ENCODE measurements at regions not wholly inside any gene's neighbourhood (a gene's known extent, or its start where the extent isn't known, plus 50 kb on each side); places are given as distances from the start of the nearest gene placed in this dataset.

DNA sequence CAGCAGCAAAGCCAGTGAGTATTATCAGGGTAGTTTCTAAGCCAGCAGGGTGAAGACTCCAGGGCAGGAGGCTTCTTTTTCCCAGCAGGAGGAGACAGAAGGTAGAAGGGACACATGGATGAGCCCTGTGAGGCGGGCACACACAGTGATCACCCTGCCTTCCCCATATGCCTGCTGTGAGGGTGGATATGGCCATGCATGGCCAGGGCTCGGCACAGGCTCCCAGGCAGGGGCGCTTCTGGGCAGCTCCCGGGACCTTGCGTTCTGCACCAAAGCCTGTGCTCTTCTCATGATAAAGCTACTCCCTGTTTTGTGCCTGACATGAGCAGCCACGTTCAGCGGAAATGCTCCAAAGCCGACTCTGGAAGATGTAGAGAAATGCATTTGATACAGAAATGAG is 807.2 kb downstream of the TYW1 start:
- Histone ChIP-seq H3K27ac (no peak overlapping the region), H3K4me1 (no peaks in the 10 kb centered on the region), H3K36me3 (no peaks in the 10 kb centered on the region), H3K27me3 (peaks cover 0 to 8% of the 10 kb centered on the region in 2 donors), H3K9me3 (peaks cover 0 to 15% of the 10 kb centered on the region in 2 donors), H3K4me3 (no peak overlapping the region)
- DNase-seq (no peak), ATAC-seq (no peak)
- TF ChIP-seq, protein P1, sequence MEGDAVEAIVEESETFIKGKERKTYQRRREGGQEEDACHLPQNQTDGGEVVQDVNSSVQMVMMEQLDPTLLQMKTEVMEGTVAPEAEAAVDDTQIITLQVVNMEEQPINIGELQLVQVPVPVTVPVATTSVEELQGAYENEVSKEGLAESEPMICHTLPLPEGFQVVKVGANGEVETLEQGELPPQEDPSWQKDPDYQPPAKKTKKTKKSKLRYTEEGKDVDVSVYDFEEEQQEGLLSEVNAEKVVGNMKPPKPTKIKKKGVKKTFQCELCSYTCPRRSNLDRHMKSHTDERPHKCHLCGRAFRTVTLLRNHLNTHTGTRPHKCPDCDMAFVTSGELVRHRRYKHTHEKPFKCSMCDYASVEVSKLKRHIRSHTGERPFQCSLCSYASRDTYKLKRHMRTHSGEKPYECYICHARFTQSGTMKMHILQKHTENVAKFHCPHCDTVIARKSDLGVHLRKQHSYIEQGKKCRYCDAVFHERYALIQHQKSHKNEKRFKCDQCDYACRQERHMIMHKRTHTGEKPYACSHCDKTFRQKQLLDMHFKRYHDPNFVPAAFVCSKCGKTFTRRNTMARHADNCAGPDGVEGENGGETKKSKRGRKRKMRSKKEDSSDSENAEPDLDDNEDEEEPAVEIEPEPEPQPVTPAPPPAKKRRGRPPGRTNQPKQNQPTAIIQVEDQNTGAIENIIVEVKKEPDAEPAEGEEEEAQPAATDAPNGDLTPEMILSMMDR (IDR thresholded peaks at IDR 0.05), result no peak
- intact Hi-C loops (cut with DNase I), result no loop called here

DNA sequence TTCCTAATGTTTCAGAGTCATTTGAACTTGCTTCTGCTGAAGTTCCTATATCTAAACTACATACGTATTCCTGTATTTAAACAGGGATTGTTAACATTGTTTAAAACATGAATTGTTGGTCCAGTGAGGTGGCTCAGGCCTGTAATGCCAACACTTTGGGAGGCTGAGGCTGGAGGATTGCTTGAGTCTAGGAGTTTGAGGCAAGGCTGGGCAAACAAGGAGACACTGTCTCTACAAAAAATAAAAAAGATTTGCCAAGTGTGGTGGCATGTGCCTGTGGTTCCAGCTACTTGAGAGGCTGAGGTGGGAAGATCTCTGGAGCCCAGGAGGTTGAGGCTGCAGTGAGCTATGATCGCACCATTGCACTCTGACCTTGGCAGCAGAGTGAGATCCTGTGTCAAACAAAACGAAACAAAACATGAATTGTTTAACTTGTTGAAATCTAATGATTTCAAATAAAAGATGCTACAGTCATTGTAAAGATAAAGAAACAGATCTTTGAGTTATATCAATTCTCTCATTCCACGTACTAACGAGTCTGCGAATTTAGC is 809.4 kb downstream of the TYW1 start:
- Histone ChIP-seq H3K9me3 (peaks cover 0 to 11% of the 10 kb centered on the region in 2 donors), H3K36me3 (no peaks in the 10 kb centered on the region), H3K27me3 (peaks cover 0 to 8% of the 10 kb centered on the region in 2 donors), H3K27ac (no peak overlapping the region), H3K4me1 (no peaks in the 10 kb centered on the region), H3K4me3 (no peak overlapping the region)
- TF ChIP-seq, protein P1 (IDR thresholded peaks at IDR 0.05), result no peak
- DNase-seq (no peak), ATAC-seq (no peak)
- intact Hi-C loops (cut with DNase I), result no loop called here

DNA sequence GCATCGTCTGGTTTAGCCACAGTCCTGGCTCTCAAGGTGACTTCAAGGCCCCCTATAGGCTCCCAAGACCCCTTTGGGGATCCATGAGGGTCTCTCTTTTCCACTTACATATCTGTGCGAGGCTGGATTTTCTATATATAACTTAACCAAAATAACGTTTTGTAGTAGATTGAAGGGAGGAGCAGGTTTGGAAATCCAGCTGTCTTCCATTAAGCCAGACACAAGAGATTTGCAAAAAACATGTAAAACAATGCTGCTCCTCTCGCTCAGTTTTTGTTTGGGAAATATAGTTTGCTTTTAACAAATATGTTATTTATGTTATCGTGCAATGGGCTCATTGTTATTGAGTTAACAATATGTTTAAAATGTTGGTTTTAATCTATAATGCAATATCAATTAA is 811.2 kb downstream of the TYW1 start:
- Histone ChIP-seq H3K4me3 (no peak overlapping the region), H3K27me3 (peaks cover 0 to 8% of the 10 kb centered on the region in 2 donors), H3K9me3 (peaks cover 0 to 17% of the 10 kb centered on the region in 2 donors), H3K27ac (no peak overlapping the region), H3K4me1 (no peaks in the 10 kb centered on the region), H3K36me3 (no peaks in the 10 kb centered on the region)
- DNase-seq (no peak), ATAC-seq (no peak)
- TF ChIP-seq, protein P1 (IDR thresholded peaks at IDR 0.05), result no peak
- intact Hi-C loops (cut with DNase I), result no loop called here

DNA sequence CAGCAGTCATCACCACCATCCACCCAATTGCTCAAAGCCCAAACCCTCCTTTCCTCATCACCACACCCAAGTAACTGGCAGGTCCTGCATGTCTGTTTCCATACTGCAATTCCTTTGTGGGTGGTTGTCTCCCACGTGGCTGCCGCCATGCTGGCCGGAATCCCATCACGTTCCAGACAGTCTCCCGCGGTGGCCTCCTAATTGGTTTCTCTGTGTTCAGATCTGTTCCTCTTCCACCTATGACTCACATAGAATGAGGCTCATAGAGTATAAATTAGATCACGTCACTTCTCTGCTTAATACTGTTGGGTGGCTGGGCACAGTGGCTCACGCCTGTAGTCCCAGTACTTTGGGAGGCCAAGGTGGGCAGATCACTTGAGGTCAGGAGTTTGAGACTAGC is 813.0 kb downstream of the TYW1 start:
- H3K4me1 ChIP-seq, result no peaks in the 10 kb centered on the region
- no peak for DNase-seq

DNA sequence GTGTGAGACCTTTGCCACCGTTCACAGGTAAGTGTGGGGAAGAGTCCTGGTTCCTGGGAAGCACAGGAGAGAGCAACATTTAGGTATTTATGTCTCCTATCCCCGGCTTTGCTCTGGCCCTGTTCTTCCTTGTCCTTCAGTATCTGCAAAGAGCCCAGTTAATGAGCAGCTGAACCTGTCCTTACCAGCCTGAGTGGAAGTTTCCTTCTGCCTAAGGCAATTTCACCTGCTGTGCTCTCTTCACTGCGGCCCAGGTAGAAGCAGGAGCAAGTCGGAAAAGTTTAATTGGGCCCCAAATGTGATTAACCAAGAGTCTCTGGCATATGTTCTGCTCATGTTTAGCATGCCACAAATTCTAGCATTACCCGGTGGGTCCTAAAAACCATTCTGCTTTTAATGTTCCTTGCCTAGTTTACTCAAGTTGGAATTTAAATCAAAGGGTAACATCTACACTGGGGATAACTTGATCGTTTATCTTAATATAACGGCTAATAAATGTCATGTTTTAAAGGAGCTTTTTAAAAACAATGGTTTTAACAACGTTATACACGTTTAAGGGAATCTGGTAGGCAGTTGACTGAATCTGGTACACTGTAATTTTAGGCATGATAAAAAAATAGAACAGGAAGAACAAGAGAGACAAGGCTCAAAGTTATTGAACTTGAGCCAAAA is 817.1 kb downstream of the TYW1 start:
- TF ChIP-seq, protein P1 (IDR thresholded peaks at IDR 0.05), result no peak
- H3K36me3 ChIP-seq, result no peaks in the 10 kb centered on the region
- peaks cover 0 to 33% of the 10 kb centered on the region in 2 donors for H3K9me3 ChIP-seq
- intact Hi-C loops (cut with DNase I), result no loop called here
- no peaks in the 10 kb centered on the region for H3K4me1 ChIP-seq
- H3K4me3 ChIP-seq, result no peak overlapping the region
- H3K27me3 ChIP-seq, result no peaks in the 10 kb centered on the region
- no peak for DNase-seq
- H3K27ac ChIP-seq, result no peak overlapping the region
- ATAC-seq, result no peak

More for the DNA sequence above, 813.0 kb downstream of the TYW1 start:
- TF ChIP-seq, protein P1 (IDR thresholded peaks at IDR 0.05), result no peak
- Histone ChIP-seq H3K9me3 (peaks cover 0 to 20% of the 10 kb centered on the region in 2 donors), H3K36me3 (no peaks in the 10 kb centered on the region), H3K4me3 (no peak overlapping the region), H3K27me3 (no peaks in the 10 kb centered on the region), H3K27ac (no peak overlapping the region)
- intact Hi-C loops (cut with DNase I), result no loop called here
- ATAC-seq, result no peak
